Mucosa of rectum (tissue), 2 donors: ENCODE measurements at regions not wholly inside any gene's neighbourhood (a gene's known extent, or its start where the extent isn't known, plus 50 kb on each side); places are given as distances from the start of the nearest gene placed in this dataset.
"Not testable (repeated sequence)": the region's sequence is repeated elsewhere in the genome, so short reads cannot be mapped to it uniquely, and the experiment has no call there.

Source experiments
- H3K27ac ChIP-seq, 2 donors: one replicate each; pipeline ENCODE4 v1.7.0; 2013; ENCODE audit warnings: inconsistent platforms in 2 of 2, low read depth in 2 of 2, low read length in 2 of 2
- H3K27me3 ChIP-seq, 2 donors: one replicate each; pipeline ENCODE4 v1.7.0; 2013; ENCODE audit warnings: low read length in 2 of 2; ENCODE audit not compliant: control insufficient read depth in 2 of 2, insufficient read depth in 2 of 2
- H3K36me3 ChIP-seq, 2 donors: one replicate each; pipeline ENCODE4 v1.7.0; 2013; ENCODE audit warnings: low read length in 2 of 2; ENCODE audit not compliant: control insufficient read depth in 2 of 2, insufficient read depth in 2 of 2
- H3K4me1 ChIP-seq, 2 donors: one replicate each; pipeline ENCODE4 v1.7.0; 2013; ENCODE audit warnings: low read length in 2 of 2, mild to moderate bottlenecking in 1 of 2; ENCODE audit not compliant: control insufficient read depth in 2 of 2, insufficient read depth in 2 of 2
- H3K4me3 ChIP-seq, 2 donors: one replicate each; pipeline ENCODE4 v1.7.0; 2013; ENCODE audit warnings: low read length in 2 of 2
- H3K9ac ChIP-seq, 2 donors: one replicate each; pipeline ENCODE4 v1.7.0; 2013; ENCODE audit warnings: low read length in 2 of 2, low read depth in 1 of 2, mild to moderate bottlenecking in 1 of 2
- H3K9me3 ChIP-seq, 2 donors: one replicate each; pipeline ENCODE4 v1.7.0; 2013; ENCODE audit warnings: low read length in 2 of 2; ENCODE audit not compliant: control insufficient read depth in 2 of 2
- donor health status: healthy.
- donor health status: Normal muscosa, but diverticular disease.

DNA sequence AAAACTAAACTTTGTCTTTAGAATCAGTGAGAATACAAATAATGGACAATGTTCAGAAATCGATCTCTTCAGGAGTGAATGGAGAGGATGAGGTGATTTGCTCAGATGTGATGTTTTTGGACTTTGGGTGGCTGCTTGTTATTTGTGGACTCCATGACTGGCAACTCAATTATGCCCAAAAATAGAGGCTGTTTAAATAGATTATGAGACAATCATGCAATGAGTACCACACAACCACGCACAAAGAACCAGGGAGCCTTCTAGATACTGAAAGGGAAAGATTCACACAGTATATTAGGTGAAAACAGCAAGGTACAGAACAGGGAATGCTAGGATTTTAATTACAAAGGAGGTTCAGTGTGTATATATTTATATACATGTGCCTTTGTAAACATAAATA, 141.3 kb upstream of the ANK3 start:
- H3K4me3 ChIP-seq = no peak overlapping the region
- no peaks in the 10 kb centered on the region for H3K27me3 ChIP-seq
- H3K9me3 ChIP-seq = no peaks in the 10 kb centered on the region
- peaks cover 9 to 16% of the 10 kb centered on the region in 2 donors for H3K4me1 ChIP-seq
- H3K27ac ChIP-seq = no peak overlapping the region
- H3K36me3 ChIP-seq = no peaks in the 10 kb centered on the region
- H3K9ac ChIP-seq = no peak overlapping the region

DNA sequence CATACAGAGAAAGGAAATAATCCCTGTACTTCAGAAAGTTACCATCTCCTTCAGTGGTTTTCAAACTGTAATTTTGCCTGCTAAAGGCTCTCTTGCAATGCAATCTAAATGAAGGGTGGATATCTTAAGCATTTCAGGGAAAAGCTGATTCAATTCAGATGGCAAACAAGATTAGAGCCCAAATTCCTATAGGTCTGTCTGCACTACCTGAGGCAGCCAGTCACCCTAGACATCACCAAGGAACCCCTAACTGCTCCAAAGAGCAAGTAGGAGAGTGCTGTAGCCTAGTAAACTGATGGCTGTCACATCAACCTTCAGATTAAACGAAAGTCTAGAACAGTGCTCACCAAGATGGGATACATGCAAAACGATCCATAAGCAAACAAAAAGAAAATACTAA, 138.0 kb upstream of the ANK3 start:
- Histone ChIP-seq H3K4me3 (no peak overlapping the region), H3K27me3 (no peaks in the 10 kb centered on the region), H3K36me3 (no peaks in the 10 kb centered on the region), H3K27ac (no peak overlapping the region), H3K9ac (no peak overlapping the region), H3K9me3 (no peaks in the 10 kb centered on the region), H3K4me1 (peaks cover 3 to 11% of the 10 kb centered on the region in 2 donors)

DNA sequence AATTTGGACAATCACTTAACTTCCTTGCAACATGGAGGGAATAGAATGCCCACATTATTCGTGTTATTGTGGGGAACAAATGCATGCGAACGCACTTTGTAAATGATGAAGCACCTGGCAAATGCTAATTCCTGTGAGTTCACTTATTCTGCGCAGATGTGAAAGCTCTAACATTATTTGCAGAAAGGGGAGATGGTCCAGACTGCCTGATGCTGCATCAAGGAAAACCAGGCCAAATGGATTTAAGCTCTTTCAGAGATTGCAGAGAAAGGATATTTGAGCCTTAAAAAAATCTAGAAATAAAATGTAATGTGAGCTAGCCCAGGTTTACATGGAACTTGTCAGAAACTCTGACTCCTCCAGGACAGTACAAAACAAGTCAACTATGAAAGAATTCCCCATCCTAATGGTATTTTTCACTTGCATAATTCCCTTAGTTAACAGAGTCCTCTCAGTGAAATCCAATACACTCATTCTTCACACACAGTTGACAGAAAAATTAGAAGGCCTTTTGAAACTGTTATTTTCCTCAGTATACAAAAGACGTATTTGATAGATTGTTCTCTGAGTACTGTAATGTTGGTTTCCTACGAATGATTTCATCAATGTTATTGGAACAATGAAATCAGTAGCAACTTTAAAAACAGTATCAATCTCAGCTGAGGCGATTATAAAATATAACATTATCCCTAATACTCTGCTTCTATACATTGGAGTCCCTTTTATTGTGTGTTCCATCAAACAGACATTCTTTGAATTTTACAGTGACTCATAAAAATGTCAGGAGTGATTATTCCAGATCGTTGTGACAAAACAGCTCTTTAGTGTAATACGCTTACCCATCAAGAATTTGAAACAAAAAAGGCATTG, 136.3 kb upstream of the ANK3 start:
- no peak overlapping the region for H3K9ac ChIP-seq
- no peaks in the 10 kb centered on the region for H3K27me3 ChIP-seq
- no peaks in the 10 kb centered on the region for H3K4me1 ChIP-seq
- H3K27ac ChIP-seq = no peak overlapping the region
- no peaks in the 10 kb centered on the region for H3K36me3 ChIP-seq
- H3K9me3 ChIP-seq = no peaks in the 10 kb centered on the region
- H3K4me3 ChIP-seq = no peak overlapping the region

DNA sequence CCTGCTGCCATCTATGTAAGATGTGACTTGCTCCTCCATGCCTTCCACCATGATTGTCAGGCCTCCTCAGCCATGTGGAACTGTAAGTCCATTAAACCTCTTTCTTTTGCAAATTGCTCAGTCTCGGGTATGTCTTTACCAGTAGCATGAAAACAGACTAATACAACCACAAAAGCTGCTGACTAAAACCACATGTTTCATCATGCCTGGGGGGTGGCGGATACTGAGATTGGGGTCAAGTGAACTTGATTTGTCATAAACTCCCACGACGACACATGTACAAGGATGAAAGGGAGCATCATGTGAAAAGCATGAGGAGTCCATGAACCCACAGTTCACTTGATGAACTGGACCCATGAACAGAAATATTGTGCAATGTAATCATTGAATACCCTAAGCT, 134.9 kb upstream of the ANK3 start:
- H3K9me3 ChIP-seq = no peaks in the 10 kb centered on the region
- no peaks in the 10 kb centered on the region for H3K36me3 ChIP-seq
- H3K27me3 ChIP-seq = no peaks in the 10 kb centered on the region
- no peaks in the 10 kb centered on the region for H3K4me1 ChIP-seq
- no peak overlapping the region for H3K27ac ChIP-seq
- no peak overlapping the region for H3K4me3 ChIP-seq
- H3K9ac ChIP-seq = no peak overlapping the region

DNA sequence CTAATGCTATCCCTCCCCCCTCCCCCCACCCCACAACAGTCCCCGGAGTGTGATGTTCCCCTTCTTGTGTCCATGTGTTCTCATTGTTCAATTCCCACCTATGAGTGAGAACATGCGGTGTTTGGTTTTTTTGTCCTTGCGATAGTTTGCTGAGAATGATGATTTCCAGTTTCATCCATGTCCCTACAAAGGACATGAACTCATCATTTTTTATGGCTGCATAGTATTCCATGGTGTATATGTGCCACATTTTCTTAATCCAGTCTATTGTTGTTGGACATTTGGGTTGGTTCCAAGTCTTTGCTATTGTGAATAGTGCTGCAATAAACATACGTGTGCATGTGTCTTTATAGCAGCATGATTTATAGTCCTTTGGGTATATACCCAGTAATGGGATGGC, 133.7 kb upstream of the ANK3 start:
- H3K4me1 ChIP-seq, H3K9ac ChIP-seq, H3K27me3 ChIP-seq, H3K9me3 ChIP-seq, H3K27ac ChIP-seq, H3K36me3 ChIP-seq, H3K4me3 ChIP-seq: not testable (repeated sequence)

DNA sequence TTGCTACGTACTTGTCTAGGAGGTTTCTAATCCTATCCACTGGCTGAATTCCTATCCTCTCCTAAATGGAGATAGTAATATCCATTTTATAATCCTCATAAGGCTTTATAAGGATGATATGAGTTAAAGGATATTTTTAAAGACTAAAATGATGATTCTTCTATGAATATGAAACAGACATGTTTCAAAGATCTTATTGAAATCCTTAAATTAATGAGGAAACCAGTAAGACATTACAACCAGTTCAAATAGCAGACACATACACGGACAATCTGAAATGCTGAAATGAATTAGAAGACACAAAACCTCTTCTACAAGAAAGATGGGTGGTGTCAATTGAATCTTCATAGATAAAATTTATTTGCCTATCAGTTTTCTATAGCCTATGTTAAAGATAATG, 132.9 kb upstream of the ANK3 start:
- H3K27me3 ChIP-seq = no peaks in the 10 kb centered on the region
- no peaks in the 10 kb centered on the region for H3K4me1 ChIP-seq
- no peak overlapping the region for H3K27ac ChIP-seq
- H3K9ac ChIP-seq = no peak overlapping the region
- H3K36me3 ChIP-seq = no peaks in the 10 kb centered on the region
- no peaks in the 10 kb centered on the region for H3K9me3 ChIP-seq
- no peak overlapping the region for H3K4me3 ChIP-seq

DNA sequence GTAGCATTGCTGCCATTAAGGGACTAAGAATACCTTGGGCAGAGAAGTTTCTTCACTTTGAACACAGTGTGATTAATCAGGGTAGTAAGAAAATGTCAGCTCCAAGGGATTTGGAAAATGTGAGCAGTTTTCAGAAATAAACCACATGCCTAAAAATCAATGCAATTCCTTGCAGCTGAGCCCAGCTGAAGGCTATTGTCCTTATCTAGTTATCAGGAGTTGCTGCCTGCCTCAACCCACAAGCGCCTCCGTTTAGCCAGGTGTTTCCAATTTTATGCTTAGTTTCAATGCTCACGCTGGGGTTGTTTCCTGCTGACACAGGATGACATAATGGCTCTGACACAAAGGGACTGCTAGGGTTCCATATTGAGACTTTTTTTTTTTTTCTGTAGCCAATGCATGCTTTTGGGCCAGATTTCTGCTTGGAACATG, 132.3 kb upstream of the ANK3 start:
- Histone ChIP-seq H3K27me3 (no peaks in the 10 kb centered on the region), H3K9ac (no peak overlapping the region), H3K4me1 (no peaks in the 10 kb centered on the region), H3K9me3 (no peaks in the 10 kb centered on the region), H3K36me3 (no peaks in the 10 kb centered on the region), H3K27ac (no peak overlapping the region), H3K4me3 (no peak overlapping the region)

DNA sequence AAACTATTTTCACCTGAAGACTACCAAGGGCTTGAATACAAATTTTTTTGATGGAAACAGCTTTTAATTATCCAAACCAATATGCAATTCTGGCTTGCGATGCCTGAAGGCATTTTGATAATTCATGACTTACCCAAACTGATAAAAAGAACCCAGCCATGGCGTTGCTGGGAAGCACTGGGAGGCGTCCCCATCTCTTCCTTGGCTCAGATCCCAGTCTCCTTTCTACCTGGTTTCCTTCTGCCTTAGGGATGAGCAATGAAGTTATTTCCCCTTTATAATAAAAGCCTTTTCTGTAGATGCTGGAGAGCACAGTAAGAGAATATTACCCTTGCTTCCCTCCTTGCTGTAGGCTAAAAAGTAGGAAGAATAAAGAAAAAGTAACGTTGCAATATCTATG, 129.1 kb upstream of the ANK3 start:
- H3K9ac ChIP-seq = no peak overlapping the region

DNA sequence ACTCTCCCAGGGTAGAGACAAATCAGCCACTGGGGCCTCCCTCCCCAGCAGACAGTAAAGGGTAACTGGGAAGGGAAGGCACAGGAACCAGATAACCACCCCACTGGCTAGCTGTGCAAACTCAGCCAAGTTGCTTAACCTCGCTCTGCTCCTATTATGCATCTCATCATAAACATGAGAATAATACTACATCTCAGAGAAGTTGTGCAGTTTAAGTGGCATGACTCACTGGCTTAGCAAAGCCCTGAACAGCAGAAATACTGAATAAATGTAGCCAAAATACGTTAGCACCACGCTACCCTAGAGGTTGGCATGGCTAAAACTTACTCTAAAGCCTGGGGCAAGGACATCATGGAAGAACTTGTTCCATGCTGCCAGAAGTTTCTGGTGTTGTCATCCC, 128.1 kb upstream of the ANK3 start:
- no peak overlapping the region for H3K9ac ChIP-seq
- no peaks in the 10 kb centered on the region for H3K36me3 ChIP-seq
- H3K4me1 ChIP-seq = no peaks in the 10 kb centered on the region
- H3K9me3 ChIP-seq = no peaks in the 10 kb centered on the region
- H3K27me3 ChIP-seq = no peaks in the 10 kb centered on the region
- no peak overlapping the region for H3K27ac ChIP-seq
- no peak overlapping the region for H3K4me3 ChIP-seq

More for the DNA sequence above, 129.1 kb upstream of the ANK3 start:
- no peak overlapping the region for H3K27ac ChIP-seq
- no peak overlapping the region for H3K4me3 ChIP-seq
- no peaks in the 10 kb centered on the region for H3K9me3 ChIP-seq
- H3K36me3 ChIP-seq = no peaks in the 10 kb centered on the region
- H3K4me1 ChIP-seq = no peaks in the 10 kb centered on the region
- no peaks in the 10 kb centered on the region for H3K27me3 ChIP-seq

DNA sequence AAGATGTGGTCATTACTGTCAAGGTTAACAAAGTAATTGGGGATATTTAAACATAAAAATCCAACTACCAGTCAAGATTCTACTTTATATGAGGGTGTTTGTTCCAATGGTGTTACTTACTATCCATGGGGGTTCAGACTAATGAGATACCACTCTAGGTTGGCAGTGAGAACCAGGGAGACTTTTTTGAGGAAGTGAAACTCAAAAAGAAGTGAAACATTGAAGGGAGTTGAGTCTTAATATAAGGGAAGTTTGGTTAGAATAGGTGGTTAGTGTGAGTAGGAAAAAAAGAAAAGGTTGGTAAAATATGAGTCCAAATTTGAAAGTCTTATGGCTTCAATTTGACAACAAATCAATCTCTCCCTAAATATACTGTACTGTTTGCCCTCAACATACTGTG, 123.6 kb upstream of the ANK3 start:
- Histone ChIP-seq H3K27me3 (no peaks in the 10 kb centered on the region), H3K9me3 (no peaks in the 10 kb centered on the region), H3K9ac (no peak overlapping the region), H3K4me3 (no peak overlapping the region), H3K27ac (no peak overlapping the region), H3K4me1 (no peaks in the 10 kb centered on the region), H3K36me3 (no peaks in the 10 kb centered on the region)
